ENCODE measurements at regions not wholly inside any gene's neighbourhood (a gene's known extent, or its start where the extent isn't known, plus 50 kb on each side); places are given as distances from the start of the nearest gene placed in this dataset.
A peak's percentile ranks its signal among the peaks of the same experiment; 100 is the strongest.
"Not testable (repeated sequence)": the region's sequence is repeated elsewhere in the genome, so short reads cannot be mapped to it uniquely, and the experiment has no call there.

- DNase-seq (ENCODE audit: low read depth in 2 of 2): no peak
Measured at GRCh38 chr6:85357651-85358050, 92.2 kb upstream of the NT5E start.

- DNase-seq (ENCODE audit: low read depth in 2 of 2): not testable (repeated sequence)
Measured at GRCh38 chr6:85356743-85357142, 93.1 kb upstream of the NT5E start.

GRCh38 chr6:85355816-85356215 is 94.1 kb upstream of the NT5E start:
- no peak for DNase-seq (ENCODE audit: low read depth in 2 of 2)

GRCh38 chr6:85354761-85355618 is 94.9 kb upstream of the NT5E start:
- DNase-seq (ENCODE audit: low read depth in 2 of 2): peak; percentile 46 to 62

- no peak for DNase-seq (ENCODE audit: low read depth in 2 of 2)
Measured at GRCh38 chr6:85353012-85353411, 96.9 kb upstream of the NT5E start.

- DNase-seq (ENCODE audit: low read depth in 2 of 2): no peak
Measured at GRCh38 chr6:85348643-85349042, 101.2 kb upstream of the NT5E start.

GRCh38 chr6:85347812-85348211 is 102.1 kb upstream of the NT5E start:
- no peak for DNase-seq (ENCODE audit: low read depth in 2 of 2)

GRCh38 chr6:85346196-85346595 is 103.7 kb upstream of the NT5E start:
- no peak for DNase-seq (ENCODE audit: low read depth in 2 of 2)

GRCh38 chr6:85344996-85345395 is 104.9 kb upstream of the NT5E start:
- DNase-seq (ENCODE audit: low read depth in 2 of 2): no peak

- no peak for DNase-seq (ENCODE audit: low read depth in 2 of 2)
Measured at GRCh38 chr6:85343428-85343827, 106.5 kb upstream of the NT5E start.

GRCh38 chr6:85329196-85329595 is 120.7 kb upstream of the NT5E start:
- no peak for DNase-seq (ENCODE audit: low read depth in 2 of 2)

- not testable (repeated sequence) for DNase-seq (ENCODE audit: low read depth in 2 of 2)
Measured at GRCh38 chr6:85325811-85326210, 124.1 kb upstream of the NT5E start.

GRCh38 chr6:85323435-85324040 is 126.3 kb upstream of the NT5E start:
- DNase-seq (ENCODE audit: low read depth in 2 of 2): peak; percentile 35 to 39

GRCh38 chr6:85322446-85323105 is 127.3 kb upstream of the NT5E start:
- DNase-seq (ENCODE audit: low read depth in 2 of 2): no peak

GRCh38 chr6:85321906-85322305 is 128.0 kb upstream of the NT5E start:
- no peak for DNase-seq (ENCODE audit: low read depth in 2 of 2)

- no peak for DNase-seq (ENCODE audit: low read depth in 2 of 2)
Measured at GRCh38 chr6:85314586-85314985, 135.3 kb upstream of the NT5E start.

GRCh38 chr6:85300581-85300980 is 149.3 kb upstream of the NT5E start:
- DNase-seq (ENCODE audit: low read depth in 2 of 2): no peak

GRCh38 chr6:85298553-85298952 is 151.3 kb upstream of the NT5E start:
- no peak for DNase-seq (ENCODE audit: low read depth in 2 of 2)

GRCh38 chr6:85291326-85291725 is 158.6 kb upstream of the NT5E start:
- DNase-seq (ENCODE audit: low read depth in 2 of 2): no peak

GRCh38 chr6:85287654-85288053 is 162.2 kb upstream of the NT5E start:
- no peak for DNase-seq (ENCODE audit: low read depth in 2 of 2)

- DNase-seq (ENCODE audit: low read depth in 2 of 2): no peak
Measured at GRCh38 chr6:85287158-85287557, 162.7 kb upstream of the NT5E start.

GRCh38 chr6:85286507-85286906 is 163.4 kb upstream of the NT5E start:
- not testable (repeated sequence) for DNase-seq (ENCODE audit: low read depth in 2 of 2)

- DNase-seq (ENCODE audit: low read depth in 2 of 2): no peak
Measured at GRCh38 chr6:85285934-85286333, 163.9 kb upstream of the NT5E start.

Measured in stimulated activated CD4-positive, alpha-beta T cell treated with anti-CD3 and anti-CD28 coated beads, Interleukin-1b, Interleukin-23, amount 100 ng/mL, for 4 hours (primary cell).